UCSD-AML1 (cell line): ENCODE measurements at regions not wholly inside any gene's neighbourhood (a gene's known extent, or its start where the extent isn't known, plus 50 kb on each side); places are given as distances from the start of the nearest gene placed in this dataset.
"Not testable (repeated sequence)": the region's sequence is repeated elsewhere in the genome, so short reads cannot be mapped to it uniquely, and the experiment has no call there.

ENCODE experiments used
- DNase-seq: peaks from one replicate; lab custom pipeline; 2025; ENCODE audit not compliant: unreplicated experiment; lab: John Stamatoyannopoulos, UW

- no peak for DNase-seq
Observed at GRCh38 chr5:4013106-4013898, 417.7 kb downstream of the IRX1 start.

- no peak for DNase-seq
Observed at GRCh38 chr5:4015709-4016108, 420.1 kb downstream of the IRX1 start.

- DNase-seq = no peak
Observed at GRCh38 chr5:4017076-4017803, 421.6 kb downstream of the IRX1 start.

GRCh38 chr5:4018007-4018406, 422.4 kb downstream of the IRX1 start:
- DNase-seq = no peak

GRCh38 chr5:4019009-4019769, 423.6 kb downstream of the IRX1 start:
- DNase-seq = no peak

GRCh38 chr5:4019841-4020240, 424.2 kb downstream of the IRX1 start:
- DNase-seq = no peak

- no peak for DNase-seq
Observed at GRCh38 chr5:4020400-4020799, 424.8 kb downstream of the IRX1 start.

GRCh38 chr5:4022056-4022670, 426.5 kb downstream of the IRX1 start:
- DNase-seq = no peak

GRCh38 chr5:4023091-4023752, 427.6 kb downstream of the IRX1 start:
- DNase-seq = no peak

- no peak for DNase-seq
Observed at GRCh38 chr5:4023753-4024335, 428.2 kb downstream of the IRX1 start.

- no peak for DNase-seq
Observed at GRCh38 chr5:4027088-4027734, 431.6 kb downstream of the IRX1 start.

- no peak for DNase-seq
Observed at GRCh38 chr5:4028384-4028783, 432.8 kb downstream of the IRX1 start.

- DNase-seq = not testable (repeated sequence)
Observed at GRCh38 chr5:4033546-4033945, 437.9 kb downstream of the IRX1 start.

- DNase-seq = no peak
Observed at GRCh38 chr5:4036861-4037260, 441.2 kb downstream of the IRX1 start.

GRCh38 chr5:4038994-4039393, 443.4 kb downstream of the IRX1 start:
- no peak for DNase-seq

- no peak for DNase-seq
Observed at GRCh38 chr5:4042311-4042710, 446.7 kb downstream of the IRX1 start.

- DNase-seq = no peak
Observed at GRCh38 chr5:4043135-4043534, 447.5 kb downstream of the IRX1 start.

- DNase-seq = no peak
Observed at GRCh38 chr5:4044881-4045280, 449.2 kb downstream of the IRX1 start.

- DNase-seq = no peak
Observed at GRCh38 chr5:4048398-4048797, 452.8 kb downstream of the IRX1 start.

GRCh38 chr5:4050203-4050602, 454.6 kb downstream of the IRX1 start:
- DNase-seq = no peak
